ENCODE measurements at regions not wholly inside any gene's neighbourhood (a gene's known extent, or its start where the extent isn't known, plus 50 kb on each side); places are given as distances from the start of the nearest gene placed in this dataset.
A peak's percentile ranks its signal among the peaks of the same experiment; 100 is the strongest.

DNA sequence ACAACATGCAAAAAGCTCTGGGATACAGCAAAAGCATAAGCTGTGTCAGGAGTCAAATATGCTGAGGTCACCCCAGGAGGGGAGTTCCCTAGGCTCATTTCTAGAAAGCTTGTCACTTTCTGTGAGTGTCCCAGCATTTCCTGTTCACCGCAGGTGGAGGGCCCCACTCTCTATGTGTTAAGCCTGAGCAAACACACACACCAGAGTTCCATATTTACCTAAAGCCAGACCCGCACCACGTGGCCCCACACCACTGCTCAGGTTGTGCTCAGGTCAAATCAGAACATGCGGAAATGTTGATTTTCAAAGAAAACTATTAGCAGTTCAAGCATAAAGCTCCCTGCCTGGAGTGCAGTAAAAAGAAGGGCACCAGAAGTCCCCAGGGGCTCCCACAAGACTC lies 259.6 kb upstream of the PPP2R2D start (continued):
- TF ChIP-seq TCF12 (IDR thresholded peaks at IDR 0.05; ENCODE audit: low read depth, low read length) = peak; percentile 76
- TF ChIP-seq PML (IDR thresholded peaks at IDR 0.05; ENCODE audit: low read length) = 0 out of 2 replicates have a peak, but pooled peaks have one; percentile 67
- 0 out of 2 replicates have a peak, but pooled peaks have one; percentile 25 for TF ChIP-seq BMI1 (IDR thresholded peaks at IDR 0.05; ENCODE audit: borderline replicate concordance)
- no peak for TF ChIP-seq NRF1 (conservative IDR thresholded peaks at IDR 0.05; ENCODE audit: low read depth, low read length)
- TF ChIP-seq, protein P1, sequence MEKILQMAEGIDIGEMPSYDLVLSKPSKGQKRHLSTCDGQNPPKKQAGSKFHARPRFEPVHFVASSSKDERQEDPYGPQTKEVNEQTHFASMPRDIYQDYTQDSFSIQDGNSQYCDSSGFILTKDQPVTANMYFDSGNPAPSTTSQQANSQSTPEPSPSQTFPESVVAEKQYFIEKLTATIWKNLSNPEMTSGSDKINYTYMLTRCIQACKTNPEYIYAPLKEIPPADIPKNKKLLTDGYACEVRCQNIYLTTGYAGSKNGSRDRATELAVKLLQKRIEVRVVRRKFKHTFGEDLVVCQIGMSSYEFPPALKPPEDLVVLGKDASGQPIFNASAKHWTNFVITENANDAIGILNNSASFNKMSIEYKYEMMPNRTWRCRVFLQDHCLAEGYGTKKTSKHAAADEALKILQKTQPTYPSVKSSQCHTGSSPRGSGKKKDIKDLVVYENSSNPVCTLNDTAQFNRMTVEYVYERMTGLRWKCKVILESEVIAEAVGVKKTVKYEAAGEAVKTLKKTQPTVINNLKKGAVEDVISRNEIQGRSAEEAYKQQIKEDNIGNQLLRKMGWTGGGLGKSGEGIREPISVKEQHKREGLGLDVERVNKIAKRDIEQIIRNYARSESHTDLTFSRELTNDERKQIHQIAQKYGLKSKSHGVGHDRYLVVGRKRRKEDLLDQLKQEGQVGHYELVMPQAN (conservative IDR thresholded peaks at IDR 0.05) = no peak
- no peak for TF ChIP-seq KDM1A (IDR thresholded peaks at IDR 0.05; ENCODE audit: borderline replicate concordance)
- TF ChIP-seq, protein P2, sequence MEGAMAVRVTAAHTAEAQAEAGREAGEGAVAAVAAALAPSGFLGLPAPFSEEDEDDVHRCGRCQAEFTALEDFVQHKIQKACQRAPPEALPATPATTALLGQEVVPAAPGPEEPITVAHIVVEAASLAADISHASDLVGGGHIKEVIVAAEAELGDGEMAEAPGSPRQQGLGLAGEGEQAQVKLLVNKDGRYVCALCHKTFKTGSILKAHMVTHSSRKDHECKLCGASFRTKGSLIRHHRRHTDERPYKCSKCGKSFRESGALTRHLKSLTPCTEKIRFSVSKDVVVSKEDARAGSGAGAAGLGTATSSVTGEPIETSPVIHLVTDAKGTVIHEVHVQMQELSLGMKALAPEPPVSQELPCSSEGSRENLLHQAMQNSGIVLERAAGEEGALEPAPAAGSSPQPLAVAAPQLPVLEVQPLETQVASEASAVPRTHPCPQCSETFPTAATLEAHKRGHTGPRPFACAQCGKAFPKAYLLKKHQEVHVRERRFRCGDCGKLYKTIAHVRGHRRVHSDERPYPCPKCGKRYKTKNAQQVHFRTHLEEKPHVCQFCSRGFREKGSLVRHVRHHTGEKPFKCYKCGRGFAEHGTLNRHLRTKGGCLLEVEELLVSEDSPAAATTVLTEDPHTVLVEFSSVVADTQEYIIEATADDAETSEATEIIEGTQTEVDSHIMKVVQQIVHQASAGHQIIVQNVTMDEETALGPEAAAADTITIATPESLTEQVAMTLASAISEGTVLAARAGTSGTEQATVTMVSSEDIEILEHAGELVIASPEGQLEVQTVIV (IDR thresholded peaks at IDR 0.05; ENCODE audit: borderline replicate concordance, partially characterized antibody) = no peak
- peak in 1 of 2 experiments; percentile 68; a peak in 2 of 4 replicates for TF ChIP-seq ETV6 (conservative IDR thresholded peaks at IDR 0.05 in 1 of 2, IDR thresholded peaks at IDR 0.05 in 1 of 2; ENCODE audit: borderline replicate concordance in 1 of 2, low read depth in 1 of 2)
- no peak for TF ChIP-seq ZNF274 (IDR thresholded peaks at IDR 0.05; ENCODE audit: insufficient read depth, insufficient read length)
- no peak for TF ChIP-seq SUPT20H (IDR thresholded peaks at IDR 0.05; ENCODE audit: borderline replicate concordance, control insufficient read depth, low read depth, low read length)
- no peak for TF ChIP-seq RB1 (IDR thresholded peaks at IDR 0.05; ENCODE audit: borderline replicate concordance)
- no peak for TF ChIP-seq TCF7 (IDR thresholded peaks at IDR 0.05; ENCODE audit: borderline replicate concordance)
- no peak for TF ChIP-seq NFYA (IDR thresholded peaks at IDR 0.05; ENCODE audit: borderline replicate concordance, low read depth, low read length)
- TF ChIP-seq GATAD2B (conservative IDR thresholded peaks at IDR 0.05; ENCODE audit: low read depth) = no peak
- TF ChIP-seq MYC (IDR thresholded peaks at IDR 0.05; ENCODE audit: insufficient read depth, insufficient read length, insufficient replicate concordance, low read length, severe bottlenecking) = no peak
- TF ChIP-seq IKZF1 (conservative IDR thresholded peaks at IDR 0.05) = peak; percentile 73
- TF ChIP-seq, protein P3, sequence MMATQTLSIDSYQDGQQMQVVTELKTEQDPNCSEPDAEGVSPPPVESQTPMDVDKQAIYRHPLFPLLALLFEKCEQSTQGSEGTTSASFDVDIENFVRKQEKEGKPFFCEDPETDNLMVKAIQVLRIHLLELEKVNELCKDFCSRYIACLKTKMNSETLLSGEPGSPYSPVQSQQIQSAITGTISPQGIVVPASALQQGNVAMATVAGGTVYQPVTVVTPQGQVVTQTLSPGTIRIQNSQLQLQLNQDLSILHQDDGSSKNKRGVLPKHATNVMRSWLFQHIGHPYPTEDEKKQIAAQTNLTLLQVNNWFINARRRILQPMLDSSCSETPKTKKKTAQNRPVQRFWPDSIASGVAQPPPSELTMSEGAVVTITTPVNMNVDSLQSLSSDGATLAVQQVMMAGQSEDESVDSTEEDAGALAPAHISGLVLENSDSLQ (IDR thresholded peaks at IDR 0.05) = no peak
- TF ChIP-seq, protein P4, sequence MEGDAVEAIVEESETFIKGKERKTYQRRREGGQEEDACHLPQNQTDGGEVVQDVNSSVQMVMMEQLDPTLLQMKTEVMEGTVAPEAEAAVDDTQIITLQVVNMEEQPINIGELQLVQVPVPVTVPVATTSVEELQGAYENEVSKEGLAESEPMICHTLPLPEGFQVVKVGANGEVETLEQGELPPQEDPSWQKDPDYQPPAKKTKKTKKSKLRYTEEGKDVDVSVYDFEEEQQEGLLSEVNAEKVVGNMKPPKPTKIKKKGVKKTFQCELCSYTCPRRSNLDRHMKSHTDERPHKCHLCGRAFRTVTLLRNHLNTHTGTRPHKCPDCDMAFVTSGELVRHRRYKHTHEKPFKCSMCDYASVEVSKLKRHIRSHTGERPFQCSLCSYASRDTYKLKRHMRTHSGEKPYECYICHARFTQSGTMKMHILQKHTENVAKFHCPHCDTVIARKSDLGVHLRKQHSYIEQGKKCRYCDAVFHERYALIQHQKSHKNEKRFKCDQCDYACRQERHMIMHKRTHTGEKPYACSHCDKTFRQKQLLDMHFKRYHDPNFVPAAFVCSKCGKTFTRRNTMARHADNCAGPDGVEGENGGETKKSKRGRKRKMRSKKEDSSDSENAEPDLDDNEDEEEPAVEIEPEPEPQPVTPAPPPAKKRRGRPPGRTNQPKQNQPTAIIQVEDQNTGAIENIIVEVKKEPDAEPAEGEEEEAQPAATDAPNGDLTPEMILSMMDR (IDR thresholded peaks at IDR 0.05 in 2 of 3, conservative IDR thresholded peaks at IDR 0.05 in 1 of 3; ENCODE audit: control insufficient read depth in 2 of 3, extremely low read depth in 1 of 3, insufficient read depth in 1 of 3, low read depth in 3 of 3, low read length in 3 of 3) = no peak
- TF ChIP-seq EGR1 (IDR thresholded peaks at IDR 0.05; ENCODE audit: borderline replicate concordance in 1 of 2, low read depth in 2 of 2, low read length in 2 of 2) = no peak
- TF ChIP-seq MTA2 (IDR thresholded peaks at IDR 0.05; ENCODE audit: low read depth) = no peak
